GM12891 (cell line): ENCODE measurements at regions not wholly inside any gene's neighbourhood (a gene's known extent, or its start where the extent isn't known, plus 50 kb on each side); places are given as distances from the start of the nearest gene placed in this dataset.
"Not testable (repeated sequence)": the region's sequence is repeated elsewhere in the genome, so short reads cannot be mapped to it uniquely, and the experiment has no call there.

Experiments
- DNase-seq: peaks from one replicate; pipeline ENCODE4 v3.0.0; 2011; ENCODE audit warnings: low spot score; ENCODE audit not compliant: insufficient read length
- FAIRE-seq: peaks from 2 replicates; lab custom pipeline; 2011; peaks lifted over from hg19 to GRCh38; lab: Jason Lieb, UNC
- PAX5 ChIP-seq: IDR thresholded peaks from 2 replicates; pipeline ENCODE4 v1.6.1; 2011; ENCODE audit warnings: low read length, moderate library complexity, mild to moderate bottlenecking; ENCODE audit not compliant: insufficient read depth, severe bottlenecking
- POLR2A ChIP-seq: IDR thresholded peaks from 2 replicates; pipeline ENCODE4 v1.6.1; 2011; ENCODE audit warnings: low read depth, low read length, control low read depth
- POLR2AphosphoS5 ChIP-seq: IDR thresholded peaks from 2 replicates; pipeline ENCODE4 v1.6.1; 2011; ENCODE audit warnings: low read depth, low read length, control low read depth
- POU2F2 ChIP-seq: IDR thresholded peaks from 2 replicates; pipeline ENCODE4 v1.6.1; 2011; ENCODE audit warnings: low read depth, mild to moderate bottlenecking, control low read depth, low read length, moderate library complexity
- SPI1 ChIP-seq: IDR thresholded peaks from 2 replicates; pipeline ENCODE4 v1.6.1; 2011; ENCODE audit warnings: low read depth, low read length, control low read depth
- TAF1 ChIP-seq: IDR thresholded peaks from 2 replicates; pipeline ENCODE4 v1.6.1; 2011; ENCODE audit warnings: low read depth, low read length, control low read depth

- FAIRE-seq (no peak), DNase-seq (no peak)
- TF ChIP-seq PAX5 (no peak), POU2F2 (no peak), POLR2A (no peak), SPI1 (no peak), TAF1 (no peak), POLR2AphosphoS5 (no peak)
These were observed 820.8 kb downstream of the MAT2B start for GRCh38 chr5:164326219-164326618.

DNA sequence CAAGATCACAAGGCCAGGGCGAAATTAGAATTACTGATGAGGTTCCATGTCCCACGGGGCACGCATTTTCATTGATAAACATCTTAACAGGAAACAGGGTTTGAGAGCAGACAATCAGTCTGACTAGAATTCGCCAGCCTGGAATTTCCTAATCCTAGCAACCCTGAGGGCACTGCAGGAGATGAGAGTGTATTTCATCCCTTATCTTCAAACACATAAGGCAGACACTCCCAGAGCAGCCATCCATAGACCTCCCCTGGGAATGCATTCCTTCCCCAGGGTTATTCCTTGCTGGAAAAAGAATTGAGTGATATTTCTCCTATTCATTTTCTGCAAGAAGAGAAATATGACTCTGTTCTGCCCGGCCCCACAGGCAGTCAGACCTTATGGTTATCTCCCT is 821.7 kb downstream of the MAT2B start:
- not testable (repeated sequence) for DNase-seq, FAIRE-seq

DNA sequence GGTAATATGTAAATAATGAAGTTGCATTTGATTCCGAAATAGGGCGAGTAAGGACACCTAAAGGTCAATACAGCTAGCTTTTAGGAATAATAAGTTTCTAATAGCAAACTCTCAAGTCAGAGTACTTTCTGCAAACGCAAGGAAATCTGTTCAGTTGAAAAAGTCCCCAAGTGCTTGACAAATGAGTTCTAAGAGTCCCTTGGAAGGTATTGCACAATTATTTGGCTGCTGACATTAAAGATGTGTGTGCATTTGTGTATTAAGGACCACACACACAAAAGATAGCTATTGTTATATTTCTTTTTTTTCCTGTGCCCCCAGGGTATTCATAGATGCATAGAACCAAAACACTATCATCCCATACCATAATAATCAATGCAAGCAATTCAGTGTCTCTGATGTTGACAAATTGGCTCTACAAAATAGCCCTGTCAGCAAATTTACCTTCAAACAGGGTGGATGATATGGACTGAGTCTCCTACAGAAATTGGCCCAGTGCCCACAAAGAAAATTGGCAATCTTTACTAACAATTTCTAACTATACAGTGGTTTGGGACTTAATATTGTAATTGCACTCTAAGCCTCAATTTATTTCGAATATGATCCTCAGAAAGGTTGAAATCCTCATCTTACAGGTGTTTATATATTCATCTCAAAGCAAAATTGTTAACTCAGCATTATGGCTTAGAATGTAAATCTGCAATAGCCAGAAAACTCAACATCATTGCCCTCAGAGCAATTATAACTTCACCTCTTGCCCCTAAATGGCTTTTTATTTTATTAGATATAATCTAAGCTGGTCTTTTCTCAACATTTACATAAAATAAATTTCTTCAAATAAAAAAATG is 827.2 kb downstream of the MAT2B start:
- TF ChIP-seq TAF1 = no peak
- DNase-seq (no peak), FAIRE-seq (no peak)

DNA sequence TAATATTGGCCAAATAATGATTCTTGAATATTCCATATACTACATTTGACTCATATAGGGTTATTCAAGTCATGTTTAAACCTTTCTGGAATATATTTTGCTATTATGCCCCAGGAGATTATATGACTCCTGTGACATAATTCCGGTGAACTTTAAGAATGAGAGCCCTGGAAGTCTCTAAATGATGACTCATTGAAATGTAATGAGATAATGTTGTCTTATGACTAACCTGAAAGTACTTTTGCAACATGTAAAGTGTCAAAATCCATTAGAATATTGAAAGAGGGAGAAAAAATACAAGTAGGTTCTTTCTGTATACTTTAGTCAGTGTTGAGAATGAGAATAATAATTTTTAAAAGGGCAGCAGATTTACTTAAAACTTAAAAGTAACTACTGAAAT is 830.4 kb downstream of the MAT2B start:
- FAIRE-seq = no peak
- TF ChIP-seq SPI1 (no peak), TAF1 (no peak), POU2F2 (no peak)
- DNase-seq = no peak

GRCh38 chr5:164336276-164336675 is 830.9 kb downstream of the MAT2B start:
- TF ChIP-seq SPI1 (no peak), POU2F2 (no peak), TAF1 (no peak), PAX5 (no peak), POLR2AphosphoS5 (no peak), POLR2A (no peak)
- no peak for DNase-seq
- FAIRE-seq = no peak

DNA sequence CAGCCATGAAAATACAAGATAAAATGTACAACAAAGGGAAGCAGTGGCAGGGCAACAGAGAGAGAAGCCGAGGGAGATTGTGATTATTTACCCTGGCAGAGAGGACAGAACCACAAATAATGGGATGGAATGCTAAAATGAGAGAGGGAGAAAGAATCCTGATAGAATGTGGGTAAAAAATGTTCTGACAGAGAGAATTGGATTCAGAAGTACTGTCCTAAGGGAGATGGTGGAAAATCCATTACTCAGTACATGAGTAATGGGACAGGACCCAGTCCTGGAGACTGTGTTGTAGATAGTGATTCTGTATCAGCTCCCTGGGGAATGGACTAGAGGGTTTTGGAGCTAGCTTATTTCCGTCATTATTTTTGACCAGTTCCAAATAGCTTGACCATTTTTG is 831.5 kb downstream of the MAT2B start:
- DNase-seq = no peak
- FAIRE-seq = no peak
- TF ChIP-seq POLR2A = no peak
- no peak for TF ChIP-seq SPI1
- TF ChIP-seq POLR2AphosphoS5 = no peak
- TF ChIP-seq PAX5 = no peak
- no peak for TF ChIP-seq POU2F2
- TF ChIP-seq TAF1 = no peak

GRCh38 chr5:164341056-164341619 is 835.7 kb downstream of the MAT2B start:
- FAIRE-seq (no peak), DNase-seq (no peak)
- no peak for TF ChIP-seq POLR2A
- TF ChIP-seq POLR2AphosphoS5 = no peak
- no peak for TF ChIP-seq TAF1
- TF ChIP-seq PAX5 = no peak
- no peak for TF ChIP-seq POU2F2
- no peak for TF ChIP-seq SPI1

DNA sequence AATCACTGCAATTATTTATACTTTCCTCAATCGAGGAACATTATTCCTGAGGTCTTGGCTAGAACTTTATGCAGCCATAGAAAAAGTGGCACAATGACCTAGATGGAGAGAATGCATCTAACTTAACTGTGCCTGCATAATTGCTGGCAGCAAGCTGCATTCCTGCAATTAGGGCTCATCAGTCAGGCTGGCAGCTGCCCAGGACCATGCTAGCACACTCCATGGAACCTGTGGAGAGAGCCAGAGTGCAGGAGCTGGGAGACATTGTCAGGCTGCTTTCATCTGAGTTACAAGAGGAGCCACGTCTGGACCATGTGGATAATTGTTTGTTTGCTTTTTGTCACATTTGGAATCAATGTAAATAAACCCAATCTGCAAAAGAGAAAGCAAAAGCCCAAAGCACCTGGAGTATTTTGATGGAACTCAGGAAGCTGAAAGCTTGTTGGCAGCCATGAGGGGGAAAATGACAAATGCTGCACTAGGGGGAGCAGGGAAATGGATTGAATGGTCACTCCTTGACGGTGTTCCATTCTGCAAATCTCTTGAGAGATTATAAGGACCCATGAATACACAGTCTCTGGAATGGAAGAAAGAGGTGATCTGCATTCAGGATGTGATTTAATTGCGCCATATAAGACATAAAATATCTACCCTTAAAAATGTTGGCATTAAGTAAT is 839.9 kb downstream of the MAT2B start:
- FAIRE-seq (no peak), DNase-seq (no peak)
- TF ChIP-seq PAX5 = no peak
- TF ChIP-seq POU2F2 = no peak
- TF ChIP-seq TAF1 = no peak
- TF ChIP-seq POLR2AphosphoS5 = no peak
- no peak for TF ChIP-seq POLR2A
- no peak for TF ChIP-seq SPI1

- FAIRE-seq = no peak
- no peak for DNase-seq
- TF ChIP-seq POLR2AphosphoS5 (no peak), POU2F2 (no peak), POLR2A (no peak), SPI1 (no peak), PAX5 (no peak), TAF1 (no peak)
These were observed 840.4 kb downstream of the MAT2B start for GRCh38 chr5:164345853-164346252.
